ENCODE measurements at regions not wholly inside any gene's neighbourhood (a gene's known extent, or its start where the extent isn't known, plus 50 kb on each side); places are given as distances from the start of the nearest gene placed in this dataset.

- Histone ChIP-seq H3K27ac (ENCODE audit: low read length) (no peak overlapping the region), H3K9me3 (ENCODE audit: low read length) (no peaks in the 10 kb centered on the region), H3K4me3 (ENCODE audit: low read length) (no peak overlapping the region), H4K20me1 (ENCODE audit: insufficient read depth) (no peaks in the 10 kb centered on the region), H3F3A (ENCODE audit: insufficient read depth, low read length, poor library complexity, severe bottlenecking) (no peaks in the 10 kb centered on the region), H3K27me3 (ENCODE audit: insufficient read depth, low read depth, low read length) (no peaks in the 10 kb centered on the region), H3K9ac (ENCODE audit: low read length) (no peak overlapping the region), H3K36me3 (ENCODE audit: insufficient read depth, low read length) (no peaks in the 10 kb centered on the region), H3K9me2 (ENCODE audit: insufficient read depth, low read length) (no peaks in the 10 kb centered on the region), H3K4me2 (ENCODE audit: low read length) (no peak overlapping the region), H3K79me2 (replicated peaks; ENCODE audit: insufficient read depth, low read length) (no peaks in the 10 kb centered on the region), H2AFZ (ENCODE audit: low read depth, low read length) (no peak overlapping the region)
- TF ChIP-seq SMC3 (conservative IDR thresholded peaks at IDR 0.05; ENCODE audit: poor library complexity) (no peak), POLR2AphosphoS5 (IDR thresholded peaks at IDR 0.05) (no peak), TAF1 (IDR thresholded peaks at IDR 0.05; ENCODE audit: low read depth) (no peak), EZH2 (IDR thresholded peaks at IDR 0.05; ENCODE audit: borderline replicate concordance, insufficient read depth, low read length, poor library complexity, severe bottlenecking) (no peak), MXI1 (conservative IDR thresholded peaks at IDR 0.05; ENCODE audit: poor library complexity, severe bottlenecking) (no peak), REST (IDR thresholded peaks at IDR 0.05; ENCODE audit: borderline replicate concordance) (no peak), CTCF (IDR thresholded peaks at IDR 0.05; ENCODE audit: poor library complexity, severe bottlenecking) (no peak), EP300 (conservative IDR thresholded peaks at IDR 0.05; ENCODE audit: poor library complexity, severe bottlenecking) (no peak), RAD21 (conservative IDR thresholded peaks at IDR 0.05) (no peak)
Observed at GRCh38 chr2:216756435-216756834, 61.1 kb upstream of the IGFBP5 start.

DNA sequence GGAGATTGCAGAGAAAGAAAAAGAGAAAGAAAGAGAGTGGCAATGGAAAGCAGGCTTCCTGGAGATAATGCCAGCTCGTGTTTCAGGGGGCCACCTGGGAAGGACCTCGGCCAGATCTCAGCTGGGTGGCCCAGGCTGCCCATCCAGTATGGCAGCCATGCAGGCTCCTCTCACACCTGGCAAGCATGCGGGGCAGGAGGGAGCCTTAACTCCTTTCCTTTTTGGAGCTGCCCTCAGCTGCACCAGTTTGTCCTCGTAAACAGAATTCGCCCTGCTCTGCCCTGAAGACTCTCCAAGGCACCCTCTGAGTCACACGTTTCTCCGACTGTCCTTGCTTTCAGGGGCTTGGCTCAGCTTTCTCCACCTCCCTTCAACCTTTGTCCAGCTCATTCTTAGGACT, 59.5 kb upstream of the IGFBP5 start:
- H3K9me3 ChIP-seq (ENCODE audit: low read length) = no peaks in the 10 kb centered on the region
- TF ChIP-seq CTCF (IDR thresholded peaks at IDR 0.05; ENCODE audit: poor library complexity, severe bottlenecking) (no peak), EZH2 (IDR thresholded peaks at IDR 0.05; ENCODE audit: borderline replicate concordance, insufficient read depth, low read length, poor library complexity, severe bottlenecking) (no peak), TAF1 (IDR thresholded peaks at IDR 0.05; ENCODE audit: low read depth) (no peak), POLR2AphosphoS5 (IDR thresholded peaks at IDR 0.05) (no peak), SMC3 (conservative IDR thresholded peaks at IDR 0.05; ENCODE audit: poor library complexity) (no peak), REST (IDR thresholded peaks at IDR 0.05; ENCODE audit: borderline replicate concordance) (no peak), EP300 (conservative IDR thresholded peaks at IDR 0.05; ENCODE audit: poor library complexity, severe bottlenecking) (no peak), RAD21 (conservative IDR thresholded peaks at IDR 0.05) (no peak), MXI1 (conservative IDR thresholded peaks at IDR 0.05; ENCODE audit: poor library complexity, severe bottlenecking) (no peak)
- H3K9me2 ChIP-seq (ENCODE audit: insufficient read depth, low read length) = no peaks in the 10 kb centered on the region
- H3F3A ChIP-seq (ENCODE audit: insufficient read depth, low read length, poor library complexity, severe bottlenecking) = no peaks in the 10 kb centered on the region
- no peak overlapping the region for H2AFZ ChIP-seq (ENCODE audit: low read depth, low read length)
- H3K36me3 ChIP-seq (ENCODE audit: insufficient read depth, low read length) = no peaks in the 10 kb centered on the region
- no peaks in the 10 kb centered on the region for H3K79me2 ChIP-seq (replicated peaks; ENCODE audit: insufficient read depth, low read length)
- H3K4me3 ChIP-seq (ENCODE audit: low read length) = no peak overlapping the region
- no peaks in the 10 kb centered on the region for H3K27me3 ChIP-seq (ENCODE audit: insufficient read depth, low read depth, low read length)
- H4K20me1 ChIP-seq (ENCODE audit: insufficient read depth) = no peaks in the 10 kb centered on the region
- no peak overlapping the region for H3K27ac ChIP-seq (ENCODE audit: low read length)
- no peak overlapping the region for H3K4me2 ChIP-seq (ENCODE audit: low read length)
- no peak overlapping the region for H3K9ac ChIP-seq (ENCODE audit: low read length)

Data from neural cell (in vitro differentiated cells).